Coronary artery (tissue), 2 donors: ENCODE measurements at regions not wholly inside any gene's neighbourhood (a gene's known extent, or its start where the extent isn't known, plus 50 kb on each side); places are given as distances from the start of the nearest gene placed in this dataset.

Experiments used
- DNase-seq: peaks from one replicate; pipeline ENCODE4 v3.0.0-alpha.2; 2017; ENCODE audit warnings: low spot score
- H3K27ac ChIP-seq, 2 donors: fragments of 200-600 bp; sonication (generic); one replicate each; pipeline ENCODE4 v1.5.1; 2016 to 2019
- H3K4me3 ChIP-seq: fragments of 200-600 bp; sonication (generic); 2 replicates; pipeline ENCODE4 v1.5.1; 2016; ENCODE audit warnings: mild to moderate bottlenecking, moderate library complexity
- CTCF ChIP-seq: fragments of 200-600 bp; sonication (generic); IDR thresholded peaks from one replicate; pipeline ENCODE4 v1.5.1; 2019; ENCODE audit warnings: antibody characterized with exemption

DNA sequence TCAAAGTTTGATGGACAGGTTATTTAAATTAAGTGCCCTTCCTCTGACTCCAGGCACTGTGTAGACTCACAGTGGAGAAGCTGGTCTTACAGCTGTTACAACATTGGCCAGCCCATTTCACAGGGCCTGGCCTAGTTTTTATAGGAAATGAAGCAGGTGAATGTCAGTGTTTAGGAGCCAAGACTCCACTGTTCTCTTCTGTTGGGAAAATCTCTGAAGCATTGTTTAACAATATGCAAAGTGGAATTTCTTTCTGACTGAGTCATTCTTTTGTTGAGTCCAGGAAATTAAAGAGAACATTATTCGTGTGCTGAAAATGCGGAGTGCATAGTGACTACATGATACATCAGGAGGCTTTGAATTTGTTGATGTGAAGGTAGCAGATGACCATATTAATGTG lies 64.7 kb downstream of the ARRDC4 start:
- H3K4me3 ChIP-seq: no peak overlapping the region
- TF ChIP-seq CTCF: no peak
- DNase-seq: no peak
- no peak overlapping the region for H3K27ac ChIP-seq

DNA sequence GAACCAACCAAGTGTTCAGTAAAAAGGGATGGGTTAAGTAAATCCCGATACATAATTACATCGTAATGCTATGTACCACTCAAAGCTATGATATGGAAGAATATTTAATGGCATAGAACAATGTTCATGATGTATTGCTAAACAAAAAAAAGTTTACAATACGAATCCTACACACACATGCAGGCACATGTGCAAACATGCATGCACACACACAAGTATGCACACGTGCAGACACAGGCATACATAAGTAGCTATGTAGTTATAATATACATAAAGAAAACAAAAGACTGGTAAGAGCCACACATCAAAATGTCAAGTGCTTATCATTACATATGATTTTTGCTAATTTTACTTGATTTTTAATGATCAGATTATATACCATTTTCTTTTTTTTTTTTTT lies 74.2 kb downstream of the ARRDC4 start:
- no peak for DNase-seq
- no peak for TF ChIP-seq CTCF

GRCh38 chr15:98035134-98035533 lies 74.6 kb downstream of the ARRDC4 start:
- Histone ChIP-seq H3K4me3 (no peak overlapping the region), H3K27ac (no peak overlapping the region)
- TF ChIP-seq CTCF: no peak
- no peak for DNase-seq

More for the DNA sequence above, 74.2 kb downstream of the ARRDC4 start:
- Histone ChIP-seq H3K27ac (no peak overlapping the region), H3K4me3 (no peak overlapping the region)

- Histone ChIP-seq H3K4me3 (no peak overlapping the region), H3K27ac (no peak overlapping the region)
- no peak for TF ChIP-seq CTCF
- no peak for DNase-seq
Measured at GRCh38 chr15:98035577-98036010, 75.1 kb downstream of the ARRDC4 start.

- Histone ChIP-seq H3K4me3 (no peak overlapping the region), H3K27ac (no peak overlapping the region)
- TF ChIP-seq CTCF: no peak
- no peak for DNase-seq
Measured at GRCh38 chr15:98039596-98039995, 79.1 kb downstream of the ARRDC4 start.

DNA sequence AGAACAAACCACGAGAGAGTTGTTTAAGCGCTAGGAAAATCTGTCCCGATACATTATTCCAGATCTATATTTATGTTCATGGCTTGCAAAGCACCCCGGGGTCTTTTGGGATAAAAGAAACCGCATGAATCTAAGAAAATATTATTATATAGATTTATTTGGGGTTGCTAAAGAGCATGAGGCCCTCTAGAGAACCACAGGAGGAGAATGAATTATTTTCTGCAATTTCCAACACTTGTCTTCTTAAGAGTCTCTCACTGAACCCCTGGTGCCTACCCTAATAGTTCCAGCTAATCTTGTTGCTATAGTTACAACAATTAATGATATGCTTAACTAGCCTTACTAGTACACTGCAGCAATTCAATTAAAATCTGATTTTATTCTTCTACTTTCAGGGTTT lies 79.6 kb downstream of the ARRDC4 start:
- Histone ChIP-seq H3K4me3 (no peak overlapping the region), H3K27ac (no peak overlapping the region)
- no peak for TF ChIP-seq CTCF
- no peak for DNase-seq

DNA sequence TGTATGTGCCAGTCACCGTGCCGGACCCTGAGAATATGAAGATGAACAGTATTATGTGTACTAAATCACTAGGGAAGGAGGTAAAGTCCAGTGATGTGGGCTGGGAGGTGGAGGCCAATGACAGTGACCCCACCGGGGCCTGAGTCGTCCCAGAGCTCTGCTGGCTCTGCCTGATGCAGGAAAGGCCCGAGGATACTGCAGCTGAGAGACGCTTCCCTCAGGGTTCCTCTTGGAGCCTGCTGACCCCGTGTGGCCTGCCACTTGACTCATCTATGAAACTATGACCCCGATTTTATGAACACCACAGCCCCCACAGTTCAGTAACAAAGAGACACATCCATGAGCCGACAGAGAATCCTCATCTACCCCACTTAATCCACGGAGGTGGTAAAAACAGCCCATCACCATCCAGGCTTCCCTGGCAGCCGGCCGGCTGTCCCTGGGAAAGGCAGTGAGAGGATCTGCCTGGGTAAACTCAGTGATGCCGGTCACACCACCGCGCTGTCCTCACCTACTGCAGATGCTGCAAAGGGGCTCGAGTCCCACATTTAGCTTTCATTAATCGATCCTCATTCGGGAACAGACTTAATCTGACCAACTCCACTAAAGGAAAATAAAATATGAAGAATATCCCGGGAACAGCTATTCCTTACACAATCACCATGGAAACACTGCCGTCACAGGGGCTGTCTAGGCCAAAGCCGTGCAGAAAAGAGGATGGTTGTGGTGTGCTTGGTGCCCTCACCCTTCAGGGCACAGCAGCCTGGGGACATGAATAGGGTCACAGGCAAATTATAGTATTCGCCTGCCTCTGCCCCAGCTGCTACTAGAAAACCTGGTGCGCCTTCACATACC lies 82.9 kb downstream of the ARRDC4 start:
- DNase-seq: no peak
- Histone ChIP-seq H3K27ac (no peak overlapping the region), H3K4me3 (no peak overlapping the region)
- no peak for TF ChIP-seq CTCF
